Activated T-cell treated with anti-CD3 and anti-CD28 coated beads, Interleukin-2, amount 50 U/mL, for 72 hours (primary cell): ENCODE measurements at regions not wholly inside any gene's neighbourhood (a gene's known extent, or its start where the extent isn't known, plus 50 kb on each side); places are given as distances from the start of the nearest gene placed in this dataset.

Experiments used
- ATAC-seq, 2 donors: fragments of 150-1000 bp; cut with Tn5 transposase; replicated peaks in 1 of 2; 2 replicates each; pipeline ENCODE4 v1.10.0; 2021; ENCODE audit warnings: moderate library complexity in 2 of 2, mild to moderate bottlenecking in 1 of 2
- DNase-seq, 2 donors: peaks; one replicate each; pipeline ENCODE4 v3.0.0; 2021 to 2022; ENCODE audit warnings: mixed read lengths in 1 of 2
- H3K27ac Mint-ChIP-seq: one replicate; pipeline ENCODE4 v1.8.0; 2022; ENCODE audit warnings: mild to moderate bottlenecking, moderate library complexity, mixed read lengths
- H3K27me3 Mint-ChIP-seq: one replicate; pipeline ENCODE4 v1.8.0; 2022; ENCODE audit warnings: low read depth, mixed read lengths
- H3K36me3 Mint-ChIP-seq, 2 donors: one replicate each; pipeline ENCODE4 v1.8.0; 2022; ENCODE audit warnings: mixed read lengths in 2 of 2, mild to moderate bottlenecking in 1 of 2; ENCODE audit not compliant: insufficient read depth in 2 of 2
- H3K4me1 Mint-ChIP-seq: one replicate; pipeline ENCODE4 v1.8.0; 2022; ENCODE audit warnings: low read depth, mixed read lengths
- H3K4me3 Mint-ChIP-seq, 2 donors: one replicate each; pipeline ENCODE4 v1.8.0; 2022; ENCODE audit warnings: mild to moderate bottlenecking in 2 of 2, mixed read lengths in 2 of 2, moderate library complexity in 2 of 2
- H3K9me3 Mint-ChIP-seq, 2 donors: one replicate each; pipeline ENCODE4 v1.8.0; 2022; ENCODE audit warnings: mixed read lengths in 2 of 2

DNA sequence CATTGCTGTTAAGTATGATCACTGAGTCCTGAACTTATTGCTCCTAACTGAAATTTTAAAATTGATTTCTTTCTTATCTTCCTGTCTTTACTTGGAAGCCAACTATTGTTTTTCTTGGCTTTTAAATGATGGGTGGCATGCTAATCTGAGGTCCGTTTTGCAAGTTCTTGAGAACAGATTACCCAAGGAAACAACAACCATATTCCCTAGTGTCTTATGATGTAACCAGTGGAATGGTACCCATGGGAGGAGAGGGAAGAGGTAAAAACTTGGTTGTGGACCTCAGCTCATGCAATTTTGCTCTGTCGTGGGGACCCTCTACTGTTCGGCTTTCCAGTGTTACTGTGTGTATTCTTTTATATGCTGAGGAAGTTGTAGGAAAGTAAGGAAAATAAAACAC is 454.8 kb upstream of the ADAMTS5 start:
- ATAC-seq (no peak), DNase-seq (no peak)
- Mint-ChIP-seq H3K4me3 (no peak overlapping the region), H3K27ac (no peak overlapping the region), H3K36me3 (peaks cover 0 to 1% of the 10 kb centered on the region in 2 donors), H3K27me3 (no peaks in the 10 kb centered on the region), H3K9me3 (peaks cover 4% of the 10 kb centered on the region in 2 donors), H3K4me1 (no peaks in the 10 kb centered on the region)

DNA sequence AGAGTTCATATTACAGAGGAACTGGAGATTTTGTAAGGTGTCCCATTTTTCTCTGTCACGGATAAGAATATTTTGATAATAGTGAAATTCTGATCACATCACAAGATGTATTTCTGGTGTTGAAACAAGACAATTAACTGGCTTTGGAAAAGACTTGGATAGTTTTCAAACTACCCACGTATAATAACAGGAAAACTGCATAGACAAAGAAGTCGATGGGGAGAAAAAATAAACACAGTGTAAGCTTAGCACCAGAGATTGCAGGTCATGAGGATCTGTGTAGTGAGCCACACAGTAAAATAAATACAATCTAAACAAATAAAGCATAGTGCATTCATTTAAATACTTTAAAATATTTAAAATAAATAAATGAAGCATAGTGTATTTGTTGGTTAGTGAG is 452.3 kb upstream of the ADAMTS5 start:
- ATAC-seq = no peak
- Mint-ChIP-seq H3K27ac (no peak overlapping the region), H3K4me3 (no peak overlapping the region), H3K36me3 (peaks cover 0 to 1% of the 10 kb centered on the region in 2 donors), H3K9me3 (peaks cover 1 to 6% of the 10 kb centered on the region in 2 donors), H3K4me1 (no peaks in the 10 kb centered on the region), H3K27me3 (no peaks in the 10 kb centered on the region)
- DNase-seq = no peak

DNA sequence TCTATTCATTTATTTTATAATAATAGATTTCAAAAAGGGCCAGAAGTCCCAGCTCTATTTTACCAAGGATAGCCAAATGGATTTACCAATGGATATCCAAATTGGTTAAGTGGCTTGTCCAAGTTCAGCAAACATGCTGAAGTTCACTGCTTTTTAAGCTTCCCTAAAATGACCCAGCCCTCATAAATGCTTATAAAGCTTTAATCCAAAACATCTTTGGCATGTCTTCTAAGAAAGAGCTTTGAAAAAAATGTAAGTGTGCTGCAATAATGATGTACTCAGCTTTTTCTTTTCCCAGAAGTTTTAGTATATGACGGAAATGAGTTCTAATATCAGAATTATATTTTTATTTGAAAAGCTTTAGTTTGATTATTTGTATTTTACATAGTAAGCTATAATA is 451.5 kb upstream of the ADAMTS5 start:
- Mint-ChIP-seq H3K4me1 (no peaks in the 10 kb centered on the region), H3K36me3 (peaks cover 0 to 1% of the 10 kb centered on the region in 2 donors), H3K9me3 (peaks cover 1 to 4% of the 10 kb centered on the region in 2 donors), H3K27me3 (no peaks in the 10 kb centered on the region), H3K4me3 (no peak overlapping the region), H3K27ac (no peak overlapping the region)
- DNase-seq = no peak
- no peak for ATAC-seq

DNA sequence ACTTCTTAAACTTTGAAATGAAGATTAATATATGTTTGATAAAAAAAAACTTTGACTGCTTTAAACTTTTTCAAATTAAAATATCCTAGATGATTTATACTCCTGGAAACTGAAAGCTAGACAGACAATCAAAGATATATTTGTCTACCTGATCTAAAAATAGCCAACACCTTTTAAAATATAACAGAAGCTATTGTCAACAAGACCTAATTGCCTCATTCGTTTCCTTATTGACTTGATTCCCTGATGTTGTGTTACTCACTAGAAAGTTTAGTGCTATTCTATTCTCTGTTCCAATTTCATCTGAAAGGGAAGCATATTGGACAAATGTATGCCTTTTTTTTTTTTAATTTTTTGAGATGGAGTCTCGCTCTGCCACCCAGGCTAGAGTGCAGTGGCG is 445.6 kb upstream of the ADAMTS5 start:
- Mint-ChIP-seq H3K27ac (no peak overlapping the region), H3K4me3 (no peak overlapping the region), H3K9me3 (peaks cover 0 to 7% of the 10 kb centered on the region in 2 donors), H3K36me3 (peaks cover 0 to 1% of the 10 kb centered on the region in 2 donors), H3K4me1 (no peaks in the 10 kb centered on the region), H3K27me3 (no peaks in the 10 kb centered on the region)
- no peak for DNase-seq
- no peak for ATAC-seq

DNA sequence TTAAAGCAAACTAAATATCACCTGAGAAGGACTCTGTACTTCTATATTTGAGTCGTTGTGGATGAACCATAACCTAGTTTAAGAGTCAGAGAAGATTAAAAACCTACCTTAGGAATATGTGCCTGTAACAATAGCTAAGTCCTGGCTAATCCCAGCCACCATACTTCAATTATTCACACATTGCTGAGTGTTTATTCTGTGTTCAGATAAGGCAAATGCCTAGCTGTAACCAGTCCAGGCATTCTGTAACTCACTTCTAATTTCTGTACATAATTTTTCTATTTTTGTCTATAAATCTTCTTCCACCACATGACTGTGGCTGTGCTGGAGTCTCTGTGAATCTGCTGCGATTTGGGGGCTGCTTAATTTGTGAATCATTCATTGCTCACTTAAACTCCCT is 441.9 kb upstream of the ADAMTS5 start:
- no peak overlapping the region for H3K4me3 Mint-ChIP-seq
- no peak overlapping the region for H3K27ac Mint-ChIP-seq
- no peak for DNase-seq
- H3K4me1 Mint-ChIP-seq = no peaks in the 10 kb centered on the region
- peaks cover 0 to 5% of the 10 kb centered on the region in 2 donors for H3K9me3 Mint-ChIP-seq
- H3K36me3 Mint-ChIP-seq = no peaks in the 10 kb centered on the region
- ATAC-seq = no peak
- no peaks in the 10 kb centered on the region for H3K27me3 Mint-ChIP-seq

DNA sequence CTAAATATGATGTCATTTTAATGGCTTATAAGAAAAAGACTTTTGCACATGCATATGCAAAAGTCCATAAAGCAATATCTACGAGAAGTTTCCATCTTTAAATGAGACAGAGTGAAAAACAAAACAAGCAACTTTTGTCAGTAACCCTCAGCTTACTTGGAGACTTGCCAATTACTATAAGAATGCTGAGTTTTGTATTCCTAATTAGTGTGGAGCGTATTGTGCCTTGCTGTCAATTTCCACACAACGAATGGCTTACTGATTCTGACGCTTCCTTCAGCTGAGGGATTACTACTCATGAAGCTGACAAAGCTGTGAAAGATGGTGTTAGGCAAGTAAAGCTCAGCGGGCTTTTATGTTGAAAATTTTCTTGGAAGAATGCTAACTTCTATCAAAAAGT is 440.4 kb upstream of the ADAMTS5 start:
- H3K4me3 Mint-ChIP-seq = no peak overlapping the region
- H3K27ac Mint-ChIP-seq = no peak overlapping the region
- ATAC-seq (no peak), DNase-seq (no peak)
- H3K36me3 Mint-ChIP-seq = no peaks in the 10 kb centered on the region
- H3K4me1 Mint-ChIP-seq = no peaks in the 10 kb centered on the region
- no peaks in the 10 kb centered on the region for H3K27me3 Mint-ChIP-seq
- H3K9me3 Mint-ChIP-seq = peaks cover 0 to 5% of the 10 kb centered on the region in 2 donors

DNA sequence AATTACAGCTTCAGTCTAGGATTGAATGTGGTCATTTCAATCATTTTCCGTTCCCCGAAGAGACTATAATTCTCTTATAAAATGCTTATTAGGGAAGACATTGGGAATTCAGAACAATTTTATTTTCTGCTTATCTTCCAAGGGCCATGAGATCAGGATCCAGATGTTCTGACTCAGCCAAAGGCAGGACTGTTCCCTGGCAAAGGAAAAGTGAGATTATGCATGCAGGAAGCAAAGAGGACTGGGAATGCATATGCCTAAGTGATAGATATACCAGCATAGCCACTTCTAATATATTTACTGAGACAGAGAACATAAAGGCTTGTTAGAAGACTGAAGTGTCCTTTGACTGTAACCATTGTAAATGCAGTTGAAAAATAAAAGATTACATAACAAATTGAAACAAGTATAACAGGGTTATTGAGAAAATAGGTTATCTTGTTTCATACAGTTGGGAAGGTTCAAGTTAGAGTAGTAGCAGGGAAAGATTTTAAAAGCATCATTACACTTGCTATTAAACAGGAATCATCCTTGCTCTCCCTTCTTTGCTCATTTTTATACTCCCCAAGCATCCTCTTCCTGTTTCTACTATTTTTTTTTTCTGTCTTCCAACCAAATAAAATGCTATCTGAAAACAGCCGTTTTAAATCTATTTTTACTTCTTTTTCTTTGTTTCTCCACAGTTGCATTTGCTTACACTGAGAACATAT is 439.6 kb upstream of the ADAMTS5 start:
- no peak overlapping the region for H3K4me3 Mint-ChIP-seq
- H3K36me3 Mint-ChIP-seq = no peaks in the 10 kb centered on the region
- H3K4me1 Mint-ChIP-seq = no peaks in the 10 kb centered on the region
- no peak overlapping the region for H3K27ac Mint-ChIP-seq
- DNase-seq = no peak
- H3K9me3 Mint-ChIP-seq = peaks cover 0 to 5% of the 10 kb centered on the region in 2 donors
- H3K27me3 Mint-ChIP-seq = no peaks in the 10 kb centered on the region
- ATAC-seq = no peak

DNA sequence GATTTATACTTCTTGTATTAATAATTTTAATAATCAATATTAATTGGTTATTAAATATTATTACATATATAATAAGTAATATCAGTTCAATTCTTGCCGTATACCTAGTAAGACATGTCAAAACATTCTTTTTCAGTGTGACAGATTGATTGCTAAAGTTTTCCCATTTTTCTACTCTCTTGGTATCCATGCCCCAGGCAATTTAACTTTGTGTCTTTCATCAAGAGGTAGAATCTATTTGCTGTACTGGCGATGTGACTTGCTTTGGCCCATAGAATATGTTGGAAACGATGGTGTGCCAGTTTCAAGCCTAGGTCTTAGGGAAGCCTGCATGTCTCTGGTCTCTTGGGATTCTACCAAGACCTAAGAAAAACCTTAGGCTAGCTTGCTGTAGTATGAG is 436.1 kb upstream of the ADAMTS5 start:
- Mint-ChIP-seq H3K9me3 (no peaks in the 10 kb centered on the region), H3K27ac (no peak overlapping the region), H3K27me3 (no peaks in the 10 kb centered on the region), H3K36me3 (no peaks in the 10 kb centered on the region), H3K4me1 (no peaks in the 10 kb centered on the region), H3K4me3 (no peak overlapping the region)
- ATAC-seq = no peak
- DNase-seq = no peak

DNA sequence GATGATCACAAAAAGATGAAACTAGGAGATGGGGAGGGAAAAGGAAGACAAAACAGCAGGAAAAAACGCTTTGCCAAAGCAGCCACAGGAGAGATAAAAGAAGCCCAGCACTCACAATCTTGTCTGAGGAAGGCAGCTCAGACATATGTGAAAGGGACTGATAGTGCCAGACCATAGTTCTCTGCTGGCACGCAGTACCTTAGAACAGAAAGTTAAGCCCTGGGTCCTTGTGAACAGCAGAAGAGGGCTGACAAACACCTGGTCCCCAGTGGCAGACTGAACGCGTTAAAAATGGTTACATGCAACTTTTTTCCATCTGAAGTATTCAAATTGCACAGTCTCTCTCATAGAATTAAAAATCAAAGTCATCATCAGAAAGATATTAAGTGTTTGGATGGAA is 433.2 kb upstream of the ADAMTS5 start:
- ATAC-seq (no peak), DNase-seq (no peak)
- Mint-ChIP-seq H3K4me3 (no peak overlapping the region), H3K9me3 (peaks cover 0 to 2% of the 10 kb centered on the region in 2 donors), H3K27me3 (no peaks in the 10 kb centered on the region), H3K36me3 (no peaks in the 10 kb centered on the region), H3K4me1 (no peaks in the 10 kb centered on the region), H3K27ac (no peak overlapping the region)

DNA sequence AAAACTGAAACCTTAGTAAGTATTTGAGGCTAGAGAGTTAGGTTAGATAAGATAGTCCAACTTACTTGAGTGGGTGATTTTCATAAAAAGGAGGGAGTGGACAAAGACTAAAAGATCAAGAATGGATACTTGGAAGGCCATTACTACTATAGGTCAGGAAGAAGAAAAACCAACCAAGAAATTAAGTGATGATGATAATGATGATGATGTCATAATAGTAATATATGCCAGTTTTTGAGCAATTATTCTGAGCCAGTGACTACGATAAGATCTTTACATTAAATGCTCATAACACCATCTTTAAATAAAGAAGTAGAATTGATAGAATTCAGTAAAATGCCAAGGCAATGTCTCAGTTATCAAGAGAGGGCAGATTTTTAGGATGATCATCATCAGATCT is 430.7 kb upstream of the ADAMTS5 start:
- no peaks in the 10 kb centered on the region for H3K27me3 Mint-ChIP-seq

DNA sequence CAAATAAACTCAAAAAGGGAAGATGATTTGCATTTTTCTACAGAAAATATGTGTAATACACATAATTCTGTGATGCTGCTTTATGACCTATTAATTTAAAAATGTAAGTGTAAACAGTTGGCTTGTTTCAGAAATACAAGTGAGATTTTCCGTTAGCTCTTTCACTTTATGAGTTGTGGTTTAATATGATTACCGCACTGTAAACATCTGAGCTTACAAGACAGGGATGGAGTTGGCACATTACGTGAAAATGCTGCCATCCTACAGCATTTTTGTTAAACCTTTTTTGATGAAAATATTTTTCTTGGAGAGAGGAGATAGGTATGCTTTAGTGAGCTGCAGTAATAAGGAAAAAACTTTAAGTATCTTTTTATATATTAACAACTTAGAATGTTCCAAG is 426.8 kb upstream of the ADAMTS5 start:
- no peaks in the 10 kb centered on the region for H3K4me1 Mint-ChIP-seq
- peaks cover 3 to 6% of the 10 kb centered on the region in 2 donors for H3K9me3 Mint-ChIP-seq
- DNase-seq = no peak
- no peaks in the 10 kb centered on the region for H3K27me3 Mint-ChIP-seq
- no peak for ATAC-seq
- H3K4me3 Mint-ChIP-seq = no peak overlapping the region
- no peaks in the 10 kb centered on the region for H3K36me3 Mint-ChIP-seq
- no peak overlapping the region for H3K27ac Mint-ChIP-seq

More for the DNA sequence above, 430.7 kb upstream of the ADAMTS5 start:
- no peaks in the 10 kb centered on the region for H3K4me1 Mint-ChIP-seq
- H3K27ac Mint-ChIP-seq = no peak overlapping the region
- H3K9me3 Mint-ChIP-seq = peaks cover 0 to 2% of the 10 kb centered on the region in 2 donors
- DNase-seq = no peak
- no peak overlapping the region for H3K4me3 Mint-ChIP-seq
- H3K36me3 Mint-ChIP-seq = no peaks in the 10 kb centered on the region
- ATAC-seq = no peak

DNA sequence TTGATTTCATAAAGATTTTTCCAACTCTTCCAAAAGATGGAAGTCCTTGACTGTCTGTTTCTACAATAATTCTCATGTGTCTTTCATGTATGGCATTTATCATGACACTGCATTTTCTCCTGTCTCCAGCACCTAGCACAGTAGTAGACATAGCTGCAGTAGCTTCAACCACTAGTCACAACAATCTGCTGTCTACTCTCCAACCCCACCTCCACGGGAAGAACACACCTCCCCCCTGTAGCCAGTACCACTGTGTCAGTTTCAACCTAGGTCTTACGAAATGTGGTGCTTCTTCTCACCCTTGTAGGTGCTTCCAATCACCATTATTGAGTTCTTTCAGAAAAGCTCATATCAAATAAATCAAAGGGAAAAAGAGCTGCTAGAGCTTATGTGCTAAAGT is 425.1 kb upstream of the ADAMTS5 start:
- Mint-ChIP-seq H3K36me3 (no peaks in the 10 kb centered on the region), H3K4me1 (no peaks in the 10 kb centered on the region), H3K27ac (no peak overlapping the region), H3K27me3 (no peaks in the 10 kb centered on the region), H3K4me3 (no peak overlapping the region), H3K9me3 (peaks cover 3 to 6% of the 10 kb centered on the region in 2 donors)
- no peak for DNase-seq
- ATAC-seq = no peak

DNA sequence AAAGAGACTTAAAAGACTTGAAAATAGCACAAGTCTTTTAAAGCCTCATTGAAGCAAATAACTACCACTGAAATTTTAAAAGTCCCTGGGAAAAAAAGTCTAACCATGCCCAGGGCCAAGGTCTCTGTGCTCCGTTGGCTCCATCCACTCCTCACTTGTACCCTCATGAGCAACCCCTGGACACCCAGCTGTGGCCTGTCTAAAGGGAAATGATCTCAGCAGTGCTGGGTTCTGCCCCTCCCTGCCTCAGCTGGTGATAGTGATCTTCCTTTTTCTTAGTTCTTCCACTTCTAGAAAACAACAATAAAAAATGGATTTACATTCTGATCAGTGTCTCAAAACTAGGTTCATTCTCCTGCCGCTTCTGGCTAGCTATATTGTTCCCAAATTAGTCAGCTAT is 423.5 kb upstream of the ADAMTS5 start:
- no peak overlapping the region for H3K4me3 Mint-ChIP-seq
- no peak for DNase-seq
- ATAC-seq = no peak
- no peaks in the 10 kb centered on the region for H3K27me3 Mint-ChIP-seq
- H3K9me3 Mint-ChIP-seq = peaks cover 1 to 8% of the 10 kb centered on the region in 2 donors
- H3K4me1 Mint-ChIP-seq = no peaks in the 10 kb centered on the region
- H3K36me3 Mint-ChIP-seq = no peaks in the 10 kb centered on the region
- no peak overlapping the region for H3K27ac Mint-ChIP-seq

DNA sequence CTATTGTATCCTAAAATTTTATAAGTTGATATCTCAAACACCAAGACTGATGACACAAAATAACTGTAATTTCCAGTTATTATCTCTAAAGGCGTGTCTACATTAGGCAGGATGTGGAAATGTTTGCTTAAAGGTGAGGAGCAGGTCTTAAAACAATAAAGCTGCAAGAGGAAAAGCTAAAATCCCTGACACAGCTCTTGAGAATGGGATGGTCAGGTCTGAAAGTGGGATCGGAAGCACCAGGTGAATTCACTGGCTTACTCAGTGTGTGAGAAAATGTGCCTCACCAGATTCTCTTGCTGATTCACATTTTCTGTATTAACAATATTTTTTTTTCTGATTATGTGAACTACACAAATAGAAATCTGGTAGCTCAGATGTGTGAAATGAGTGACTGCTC is 421.9 kb upstream of the ADAMTS5 start:
- DNase-seq (no peak), ATAC-seq (no peak)
- Mint-ChIP-seq H3K36me3 (no peaks in the 10 kb centered on the region), H3K9me3 (peaks cover 1 to 8% of the 10 kb centered on the region in 2 donors), H3K27ac (no peak overlapping the region), H3K4me3 (no peak overlapping the region), H3K27me3 (no peaks in the 10 kb centered on the region), H3K4me1 (no peaks in the 10 kb centered on the region)
